Loucy (cell line): ENCODE measurements at regions not wholly inside any gene's neighbourhood (a gene's known extent, or its start where the extent isn't known, plus 50 kb on each side); places are given as distances from the start of the nearest gene placed in this dataset.

Source experiments
- EZH2phosphoT487 ChIP-seq: fragments of 200-600 bp; IDR thresholded peaks from 2 replicates; pipeline ENCODE4 v1.6.1; 2018; ENCODE audit warnings: antibody characterized with exemption, mild to moderate bottlenecking, moderate library complexity, borderline replicate concordance
- TF ChIP-seq, protein P1 (sequence below): fragments of 200-600 bp; sonication (generic); conservative IDR thresholded peaks from 2 replicates; pipeline ENCODE4 v1.5.1; 2014; ENCODE audit warnings: mild to moderate bottlenecking, antibody characterized with exemption, low read length

DNA sequence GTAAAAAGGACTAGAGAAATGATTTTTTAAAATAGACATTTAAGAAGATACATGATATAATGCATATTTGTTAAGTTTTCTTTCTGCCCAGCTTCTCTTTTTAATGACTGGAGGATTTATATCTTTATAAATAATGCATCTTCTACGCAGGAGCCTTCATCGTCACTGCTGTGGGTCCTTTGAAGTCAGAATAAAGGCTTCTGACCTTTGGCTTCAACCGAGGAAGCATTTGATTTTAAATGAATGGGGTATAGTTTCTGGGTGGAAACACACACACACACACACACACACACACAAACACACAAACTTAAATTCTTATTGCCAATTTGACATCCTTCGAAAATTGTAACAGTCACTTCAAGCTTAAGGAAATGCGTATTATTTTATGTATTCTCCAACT lies 690.9 kb downstream of the BRINP3 start:
- TF ChIP-seq, protein P1, sequence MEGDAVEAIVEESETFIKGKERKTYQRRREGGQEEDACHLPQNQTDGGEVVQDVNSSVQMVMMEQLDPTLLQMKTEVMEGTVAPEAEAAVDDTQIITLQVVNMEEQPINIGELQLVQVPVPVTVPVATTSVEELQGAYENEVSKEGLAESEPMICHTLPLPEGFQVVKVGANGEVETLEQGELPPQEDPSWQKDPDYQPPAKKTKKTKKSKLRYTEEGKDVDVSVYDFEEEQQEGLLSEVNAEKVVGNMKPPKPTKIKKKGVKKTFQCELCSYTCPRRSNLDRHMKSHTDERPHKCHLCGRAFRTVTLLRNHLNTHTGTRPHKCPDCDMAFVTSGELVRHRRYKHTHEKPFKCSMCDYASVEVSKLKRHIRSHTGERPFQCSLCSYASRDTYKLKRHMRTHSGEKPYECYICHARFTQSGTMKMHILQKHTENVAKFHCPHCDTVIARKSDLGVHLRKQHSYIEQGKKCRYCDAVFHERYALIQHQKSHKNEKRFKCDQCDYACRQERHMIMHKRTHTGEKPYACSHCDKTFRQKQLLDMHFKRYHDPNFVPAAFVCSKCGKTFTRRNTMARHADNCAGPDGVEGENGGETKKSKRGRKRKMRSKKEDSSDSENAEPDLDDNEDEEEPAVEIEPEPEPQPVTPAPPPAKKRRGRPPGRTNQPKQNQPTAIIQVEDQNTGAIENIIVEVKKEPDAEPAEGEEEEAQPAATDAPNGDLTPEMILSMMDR, result no peak
- TF ChIP-seq EZH2phosphoT487, result no peak
